Liver (tissue), 3 donors: ENCODE measurements at regions not wholly inside any gene's neighbourhood (a gene's known extent, or its start where the extent isn't known, plus 50 kb on each side); places are given as distances from the start of the nearest gene placed in this dataset.

Experiments
- ATF3 ChIP-seq: IDR thresholded peaks from 2 replicates; pipeline ENCODE4 v1.6.1; 2016; ENCODE audit warnings: antibody characterized with exemption
- EGR1 ChIP-seq, 2 donors: IDR thresholded peaks; 2 replicates each; pipeline ENCODE4 v1.6.1; 2016 to 2018; ENCODE audit warnings: antibody characterized with exemption in 2 of 2, low read depth in 2 of 2
- FOXA1 ChIP-seq: IDR thresholded peaks from 2 replicates; pipeline ENCODE4 v1.6.1; 2016; ENCODE audit warnings: antibody characterized with exemption
- GABPA ChIP-seq, 2 donors: IDR thresholded peaks in 1 of 2; conservative IDR thresholded peaks in 1 of 2; 2 replicates each; pipeline ENCODE4 v1.6.1; 2016; ENCODE audit warnings: antibody characterized with exemption in 2 of 2, mild to moderate bottlenecking in 1 of 2, moderate library complexity in 1 of 2
- HNF4G ChIP-seq: IDR thresholded peaks from 2 replicates; pipeline ENCODE4 v1.6.1; 2016; ENCODE audit warnings: antibody characterized with exemption
- JUND ChIP-seq, 2 donors: IDR thresholded peaks; 2 replicates each; pipeline ENCODE4 v1.6.1; 2016; ENCODE audit warnings: antibody characterized with exemption in 2 of 2
- MAX ChIP-seq: IDR thresholded peaks from 2 replicates; pipeline ENCODE4 v1.6.1; 2016; ENCODE audit warnings: antibody characterized with exemption
- RAD21 ChIP-seq, 2 donors: IDR thresholded peaks; 2 replicates each; pipeline ENCODE4 v1.6.1; 2016; ENCODE audit warnings: antibody characterized with exemption in 2 of 2, mild to moderate bottlenecking in 2 of 2
- SP1 ChIP-seq: IDR thresholded peaks from 2 replicates; pipeline ENCODE4 v1.6.1; 2018; ENCODE audit warnings: antibody characterized with exemption, mild to moderate bottlenecking
- TAF1 ChIP-seq: conservative IDR thresholded peaks from 2 replicates; pipeline ENCODE4 v1.6.1; 2016; ENCODE audit warnings: antibody characterized with exemption, mild to moderate bottlenecking
- YY1 ChIP-seq: IDR thresholded peaks from 2 replicates; pipeline ENCODE4 v1.6.1; 2016; ENCODE audit warnings: antibody characterized with exemption, mild to moderate bottlenecking
- ZBTB33 ChIP-seq: IDR thresholded peaks from 2 replicates; pipeline ENCODE4 v1.6.1; 2016; ENCODE audit warnings: antibody characterized with exemption
- TF ChIP-seq, protein P1 (sequence below): fragments of 150-350 bp; IDR thresholded peaks from 2 replicates; pipeline ENCODE4 v1.5.1; 2017; ENCODE audit warnings: improper control_type of control experiment, low read depth, low read length; ENCODE audit not compliant: missing input control
- TF ChIP-seq, protein P2 (sequence below): IDR thresholded peaks from 2 replicates; pipeline ENCODE4 v1.6.1; 2016; ENCODE audit warnings: antibody characterized with exemption, mild to moderate bottlenecking
- donor health status: healthy.
- donor health status: healthy.

- TF ChIP-seq, protein P1, sequence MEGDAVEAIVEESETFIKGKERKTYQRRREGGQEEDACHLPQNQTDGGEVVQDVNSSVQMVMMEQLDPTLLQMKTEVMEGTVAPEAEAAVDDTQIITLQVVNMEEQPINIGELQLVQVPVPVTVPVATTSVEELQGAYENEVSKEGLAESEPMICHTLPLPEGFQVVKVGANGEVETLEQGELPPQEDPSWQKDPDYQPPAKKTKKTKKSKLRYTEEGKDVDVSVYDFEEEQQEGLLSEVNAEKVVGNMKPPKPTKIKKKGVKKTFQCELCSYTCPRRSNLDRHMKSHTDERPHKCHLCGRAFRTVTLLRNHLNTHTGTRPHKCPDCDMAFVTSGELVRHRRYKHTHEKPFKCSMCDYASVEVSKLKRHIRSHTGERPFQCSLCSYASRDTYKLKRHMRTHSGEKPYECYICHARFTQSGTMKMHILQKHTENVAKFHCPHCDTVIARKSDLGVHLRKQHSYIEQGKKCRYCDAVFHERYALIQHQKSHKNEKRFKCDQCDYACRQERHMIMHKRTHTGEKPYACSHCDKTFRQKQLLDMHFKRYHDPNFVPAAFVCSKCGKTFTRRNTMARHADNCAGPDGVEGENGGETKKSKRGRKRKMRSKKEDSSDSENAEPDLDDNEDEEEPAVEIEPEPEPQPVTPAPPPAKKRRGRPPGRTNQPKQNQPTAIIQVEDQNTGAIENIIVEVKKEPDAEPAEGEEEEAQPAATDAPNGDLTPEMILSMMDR: no peak
- TF ChIP-seq MAX: no peak
- TF ChIP-seq GABPA (IDR thresholded peaks at IDR 0.05 in 1 of 2, conservative IDR thresholded peaks at IDR 0.05 in 1 of 2): no peak
- TF ChIP-seq, protein P2, sequence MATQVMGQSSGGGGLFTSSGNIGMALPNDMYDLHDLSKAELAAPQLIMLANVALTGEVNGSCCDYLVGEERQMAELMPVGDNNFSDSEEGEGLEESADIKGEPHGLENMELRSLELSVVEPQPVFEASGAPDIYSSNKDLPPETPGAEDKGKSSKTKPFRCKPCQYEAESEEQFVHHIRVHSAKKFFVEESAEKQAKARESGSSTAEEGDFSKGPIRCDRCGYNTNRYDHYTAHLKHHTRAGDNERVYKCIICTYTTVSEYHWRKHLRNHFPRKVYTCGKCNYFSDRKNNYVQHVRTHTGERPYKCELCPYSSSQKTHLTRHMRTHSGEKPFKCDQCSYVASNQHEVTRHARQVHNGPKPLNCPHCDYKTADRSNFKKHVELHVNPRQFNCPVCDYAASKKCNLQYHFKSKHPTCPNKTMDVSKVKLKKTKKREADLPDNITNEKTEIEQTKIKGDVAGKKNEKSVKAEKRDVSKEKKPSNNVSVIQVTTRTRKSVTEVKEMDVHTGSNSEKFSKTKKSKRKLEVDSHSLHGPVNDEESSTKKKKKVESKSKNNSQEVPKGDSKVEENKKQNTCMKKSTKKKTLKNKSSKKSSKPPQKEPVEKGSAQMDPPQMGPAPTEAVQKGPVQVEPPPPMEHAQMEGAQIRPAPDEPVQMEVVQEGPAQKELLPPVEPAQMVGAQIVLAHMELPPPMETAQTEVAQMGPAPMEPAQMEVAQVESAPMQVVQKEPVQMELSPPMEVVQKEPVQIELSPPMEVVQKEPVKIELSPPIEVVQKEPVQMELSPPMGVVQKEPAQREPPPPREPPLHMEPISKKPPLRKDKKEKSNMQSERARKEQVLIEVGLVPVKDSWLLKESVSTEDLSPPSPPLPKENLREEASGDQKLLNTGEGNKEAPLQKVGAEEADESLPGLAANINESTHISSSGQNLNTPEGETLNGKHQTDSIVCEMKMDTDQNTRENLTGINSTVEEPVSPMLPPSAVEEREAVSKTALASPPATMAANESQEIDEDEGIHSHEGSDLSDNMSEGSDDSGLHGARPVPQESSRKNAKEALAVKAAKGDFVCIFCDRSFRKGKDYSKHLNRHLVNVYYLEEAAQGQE: no peak
- TF ChIP-seq SP1: no peak
- no peak for TF ChIP-seq TAF1
- no peak for TF ChIP-seq YY1
- TF ChIP-seq FOXA1: no peak
- TF ChIP-seq RAD21 (IDR thresholded peaks at IDR 0.05): no peak
- TF ChIP-seq ZBTB33: no peak
- TF ChIP-seq JUND (IDR thresholded peaks at IDR 0.05): no peak
- no peak for TF ChIP-seq ATF3
- TF ChIP-seq HNF4G: no peak
- TF ChIP-seq EGR1 (IDR thresholded peaks at IDR 0.05; ENCODE audit: low read depth in 2 of 2): no peak
Measured at GRCh38 chr4:171265190-171265818, 547.9 kb upstream of the GALNTL6 start.
